ENCODE measurements at regions not wholly inside any gene's neighbourhood (a gene's known extent, or its start where the extent isn't known, plus 50 kb on each side); places are given as distances from the start of the nearest gene placed in this dataset.

DNA sequence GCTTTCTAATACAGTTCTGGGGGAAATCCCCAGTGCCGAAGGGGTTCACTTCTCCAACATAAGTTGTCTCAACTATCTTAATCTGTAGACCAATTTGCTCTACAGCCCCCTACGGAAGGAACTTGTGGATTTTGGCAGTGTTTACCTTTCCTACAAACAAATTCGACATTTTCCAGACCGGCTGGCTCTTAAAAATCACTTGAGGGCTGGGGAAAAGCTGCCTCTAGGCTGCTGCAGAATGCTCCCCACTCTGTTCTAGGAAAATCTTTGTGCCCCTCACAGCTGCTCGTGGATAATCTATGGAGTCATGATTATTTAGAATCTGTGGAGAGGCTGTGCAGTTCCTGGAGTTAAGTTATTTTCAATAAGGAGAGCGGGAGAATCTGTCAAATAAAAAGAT lies 474.6 kb upstream of the FZD8 start:
- no peak for DNase-seq (ENCODE audit: low read depth in 3 of 3)

DNA sequence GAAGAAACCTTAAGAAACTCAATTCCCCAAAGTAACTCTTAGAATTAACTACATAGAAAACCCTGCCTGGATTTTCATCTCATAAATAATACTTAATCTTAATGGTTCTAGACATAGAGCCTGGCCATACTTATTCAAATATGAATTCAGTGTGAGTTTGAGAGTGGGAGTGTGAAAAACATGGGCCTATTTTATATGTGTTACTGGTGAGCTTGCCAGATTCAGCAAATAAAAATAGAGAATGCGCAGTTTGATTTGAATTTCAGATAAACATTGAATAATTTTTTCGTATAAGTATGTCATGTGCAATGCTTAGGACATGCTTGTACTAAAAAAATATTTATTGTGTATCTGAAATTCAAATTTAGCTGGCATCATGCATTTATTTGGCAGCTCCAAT lies 473.9 kb upstream of the FZD8 start:
- DNase-seq (ENCODE audit: low read depth in 3 of 3) = no peak

DNA sequence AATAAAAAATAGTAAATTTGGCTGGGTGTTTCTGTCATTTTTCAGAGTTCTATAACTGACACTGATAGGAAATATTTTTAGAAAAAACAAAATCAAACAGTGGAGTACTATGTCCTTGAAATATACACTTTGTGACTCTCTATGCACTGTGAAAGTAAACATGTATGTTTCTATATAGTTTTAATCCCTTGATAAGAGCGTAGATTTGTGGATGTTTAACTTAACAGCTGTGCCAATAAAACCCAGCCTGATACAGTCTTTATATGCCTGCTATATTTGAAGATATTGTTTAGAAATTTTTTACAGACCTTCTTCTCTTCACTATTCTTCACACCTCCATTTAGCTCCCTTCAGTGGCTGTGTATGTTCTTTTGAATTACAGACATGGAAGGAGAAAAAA lies 473.3 kb upstream of the FZD8 start:
- DNase-seq (ENCODE audit: low read depth in 3 of 3) = no peak

DNA sequence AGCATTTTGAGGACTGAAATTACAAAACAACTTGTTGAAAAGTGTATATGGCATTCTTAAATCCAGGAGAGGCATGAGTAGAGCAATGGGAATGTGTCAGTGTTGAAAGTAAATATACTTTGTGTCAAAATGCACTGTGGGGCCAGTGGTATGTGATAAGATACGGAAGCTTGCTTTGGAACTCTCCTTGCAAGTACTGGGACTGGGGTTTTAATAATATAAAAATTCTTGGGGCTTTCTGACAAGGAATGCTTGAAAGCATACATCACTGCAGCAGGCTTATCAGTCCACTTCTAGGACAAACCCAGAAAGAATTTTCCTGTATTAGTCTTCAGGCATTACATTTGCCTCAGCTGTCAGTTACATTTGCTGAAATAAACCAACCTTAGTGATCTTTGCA lies 472.8 kb upstream of the FZD8 start:
- no peak for DNase-seq (ENCODE audit: low read depth in 3 of 3)

DNA sequence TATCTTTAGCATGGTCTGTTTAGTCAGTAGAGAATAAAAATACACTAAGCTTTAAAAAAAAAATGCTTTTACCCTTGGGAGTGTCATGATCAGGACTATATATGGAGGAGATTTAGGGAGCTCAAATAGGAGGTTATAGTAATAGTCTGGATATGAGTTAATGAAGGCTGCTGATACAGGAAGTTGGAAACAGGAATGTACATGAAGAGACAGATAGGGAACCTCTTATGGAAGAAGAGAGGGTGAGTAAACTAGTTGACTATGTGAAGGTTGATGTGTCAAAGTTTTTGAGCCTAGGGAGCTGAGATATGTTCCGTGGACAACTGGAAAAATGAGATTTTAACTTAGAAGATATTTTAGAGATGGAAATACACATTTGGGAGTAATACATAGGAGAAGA lies 472.0 kb upstream of the FZD8 start:
- no peak for DNase-seq (ENCODE audit: low read depth in 3 of 3)

DNA sequence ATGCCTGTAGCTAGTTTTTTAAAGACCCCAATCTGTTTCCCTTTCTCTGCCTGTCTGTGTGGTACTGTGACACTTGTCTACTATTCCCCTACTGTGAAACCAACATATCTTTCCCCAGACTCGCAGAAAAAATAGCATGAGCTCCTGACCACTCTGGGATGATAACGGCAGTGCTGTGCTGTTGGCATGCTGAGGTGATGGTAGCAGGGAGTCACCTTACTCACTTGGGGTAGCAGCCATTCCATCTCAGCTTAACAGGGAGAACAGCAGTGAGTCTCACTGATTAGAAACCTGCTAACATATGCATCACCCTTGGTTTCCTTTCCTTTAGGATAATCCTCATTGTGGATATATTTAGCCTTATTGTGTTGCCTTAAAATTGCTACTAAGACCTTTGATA lies 469.6 kb upstream of the FZD8 start:
- DNase-seq (ENCODE audit: low read depth in 3 of 3) = no peak

DNA sequence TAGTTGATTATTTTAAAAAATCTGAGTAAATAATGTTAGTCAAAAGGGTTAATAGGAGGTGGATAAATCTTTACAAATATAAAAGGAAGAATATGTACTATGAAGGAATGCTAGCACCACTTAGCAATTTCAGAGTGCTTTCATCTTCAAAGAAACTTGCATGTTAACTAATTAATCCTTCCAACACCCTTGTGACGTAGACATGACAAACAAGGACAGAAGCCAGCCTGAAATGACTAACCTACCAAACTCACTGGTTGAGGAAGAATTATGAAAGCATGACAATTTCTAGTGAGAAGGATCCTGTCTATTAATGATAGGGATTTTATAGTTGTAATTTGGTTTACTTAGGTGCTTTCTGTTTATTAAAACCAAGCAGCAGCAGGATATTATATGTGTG lies 468.0 kb upstream of the FZD8 start:
- DNase-seq (ENCODE audit: low read depth in 3 of 3) = no peak

DNA sequence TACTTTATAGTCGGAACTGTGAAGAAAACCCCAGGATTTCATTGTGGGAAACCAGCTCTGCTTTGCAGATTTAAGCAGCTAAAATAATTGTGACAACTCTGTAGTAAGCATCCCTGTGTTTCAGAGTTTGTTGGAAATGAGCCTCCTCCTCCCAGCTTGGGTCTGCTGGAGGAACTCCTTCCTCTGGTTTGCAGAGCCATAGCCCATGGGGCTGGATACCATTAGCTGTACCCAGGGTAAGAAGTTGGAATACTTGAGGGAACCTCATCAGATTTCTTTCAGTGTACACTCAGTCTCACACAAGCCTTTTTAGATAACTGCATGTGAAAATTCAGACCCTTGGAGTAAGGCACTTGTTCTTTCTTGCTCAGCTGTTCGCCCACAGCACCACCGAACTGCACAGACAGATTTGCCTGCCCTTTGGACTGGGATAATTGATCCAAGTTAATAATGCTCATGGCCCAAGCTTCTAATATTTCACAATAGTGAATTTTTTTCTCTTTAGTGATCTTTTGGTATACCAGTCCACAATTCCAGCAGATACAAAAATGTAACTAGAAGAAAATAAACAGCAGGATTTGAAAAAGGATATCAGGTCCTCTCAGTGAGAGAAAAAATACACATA lies 467.4 kb upstream of the FZD8 start:
- DNase-seq (ENCODE audit: low read depth in 3 of 3) = no peak

DNA sequence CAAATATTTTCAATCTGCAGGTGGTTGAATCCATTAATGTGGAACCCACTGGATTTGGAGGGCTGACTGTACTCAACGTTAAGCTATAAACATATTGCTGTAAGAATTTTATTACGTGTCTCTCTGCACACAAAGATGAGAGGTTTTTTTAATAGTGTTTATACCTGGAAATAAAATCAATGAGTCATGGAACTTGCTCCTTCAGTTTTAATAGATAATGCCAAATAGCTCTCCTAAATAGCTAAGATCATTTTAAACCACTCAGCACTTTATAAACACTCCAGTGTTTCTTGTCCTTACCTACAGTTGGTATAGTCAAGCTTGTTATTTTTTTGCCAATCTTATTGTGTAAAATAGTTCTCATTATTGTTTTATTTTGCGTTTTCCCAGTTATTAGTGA lies 455.6 kb upstream of the FZD8 start:
- DNase-seq (ENCODE audit: low read depth in 3 of 3) = no peak

DNA sequence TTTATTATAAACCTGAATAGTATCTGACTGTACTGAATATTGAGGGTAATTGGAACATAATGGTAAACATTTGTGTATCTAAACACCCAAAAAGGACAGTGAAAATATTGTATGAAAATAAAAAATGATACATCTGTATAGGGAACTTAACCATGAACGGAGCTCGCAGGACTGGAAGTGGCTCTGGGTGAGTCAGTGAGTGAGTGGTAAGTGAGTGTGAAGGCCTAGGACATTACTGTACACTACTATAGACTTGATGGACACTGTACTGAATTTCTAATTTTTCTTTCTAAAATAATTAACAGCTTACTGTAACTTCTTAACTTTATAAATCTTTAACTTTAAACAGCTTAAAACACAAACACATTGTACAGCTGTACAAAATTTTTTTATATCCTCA lies 454.5 kb upstream of the FZD8 start:
- DNase-seq (ENCODE audit: low read depth in 3 of 3) = no peak

DNA sequence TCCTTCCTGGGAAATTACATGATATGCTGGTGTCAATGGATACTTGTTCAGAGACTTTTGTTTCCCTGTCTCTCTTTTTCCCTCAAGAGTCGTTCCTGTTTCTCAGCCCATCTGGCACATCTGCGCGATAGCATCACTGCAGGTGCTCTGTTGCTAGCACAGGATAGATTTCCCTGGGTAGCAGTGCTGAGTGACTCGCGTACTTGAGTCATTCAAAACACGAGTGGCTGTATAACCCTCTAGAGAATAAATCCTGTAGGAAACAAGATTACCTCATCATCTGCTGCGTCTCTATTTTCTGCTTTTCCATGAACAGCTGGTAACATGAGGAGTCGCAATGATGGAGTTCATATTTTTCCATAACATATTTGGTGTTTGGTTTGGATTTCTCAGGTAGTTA lies 452.0 kb upstream of the FZD8 start:
- DNase-seq (ENCODE audit: low read depth in 3 of 3) = no peak

DNA sequence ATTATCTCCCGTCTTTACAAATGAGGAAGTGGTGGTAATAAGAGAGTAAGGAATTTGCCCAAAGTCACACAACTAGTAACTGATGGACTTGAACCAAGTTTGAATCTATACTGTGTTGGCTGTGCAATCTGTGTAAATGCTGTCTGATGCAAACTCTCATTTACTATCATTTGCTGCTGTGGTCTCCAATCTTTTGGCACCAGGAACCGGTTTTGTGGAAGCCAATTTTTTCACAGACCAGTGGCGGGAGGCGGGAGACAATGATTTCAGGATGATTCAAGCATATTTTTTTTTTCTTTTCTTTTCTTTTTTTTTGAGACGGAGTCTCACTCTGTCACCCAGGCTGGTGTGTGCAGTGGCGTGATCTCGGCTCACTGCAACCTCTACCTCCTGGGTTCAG lies 450.0 kb upstream of the FZD8 start:
- DNase-seq (ENCODE audit: low read depth in 3 of 3) = no peak

DNA sequence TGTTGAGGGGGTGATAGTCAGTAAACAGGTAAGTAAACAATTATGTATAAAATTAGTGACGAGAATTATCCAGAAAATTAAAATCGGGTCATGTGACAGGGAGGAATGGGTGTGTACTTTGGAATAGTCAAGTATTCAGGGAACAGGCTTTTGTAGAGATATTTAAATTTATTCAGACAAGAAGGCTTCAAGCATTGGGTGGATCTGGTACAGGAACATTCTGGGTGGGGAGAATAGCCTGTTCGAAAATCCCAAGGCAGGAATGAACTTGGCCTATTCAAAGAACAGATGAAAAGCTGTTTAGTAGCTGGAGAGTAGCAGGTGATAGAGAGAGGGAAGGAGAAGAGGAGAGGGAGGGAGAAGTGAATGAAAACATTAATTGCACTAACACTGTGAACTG lies 448.9 kb upstream of the FZD8 start:
- no peak for DNase-seq (ENCODE audit: low read depth in 3 of 3)

DNA sequence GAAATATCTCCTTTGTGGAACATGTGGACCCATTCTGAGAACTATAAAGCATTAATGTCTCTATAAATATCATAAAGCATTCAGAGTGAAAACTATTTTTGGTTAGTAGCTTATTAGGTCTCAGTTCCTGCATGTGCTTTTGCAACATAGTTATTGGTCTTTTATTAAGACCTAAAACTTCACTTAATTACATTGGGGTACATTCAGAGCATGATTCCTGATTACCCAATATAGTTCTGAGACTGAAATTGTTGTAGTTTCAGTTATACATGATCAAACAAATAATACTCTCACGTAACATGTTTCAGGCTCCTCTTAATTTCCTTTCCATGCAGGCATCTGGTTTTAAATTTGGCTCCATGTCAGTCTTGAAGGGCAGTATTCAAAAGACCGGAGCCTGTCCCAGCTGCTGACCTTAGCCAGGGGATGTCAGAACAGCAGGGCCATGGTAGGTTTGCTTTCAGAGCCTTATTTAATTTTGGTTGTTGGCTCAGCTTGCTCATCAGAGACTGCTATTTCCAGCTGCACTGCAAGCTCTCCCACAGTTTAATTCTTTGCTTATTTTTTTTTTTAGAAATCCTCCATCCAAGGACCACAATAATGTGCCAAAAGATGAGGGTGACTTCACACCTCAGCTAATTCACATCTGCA lies 447.8 kb upstream of the FZD8 start:
- no peak for DNase-seq (ENCODE audit: low read depth in 3 of 3)

DNA sequence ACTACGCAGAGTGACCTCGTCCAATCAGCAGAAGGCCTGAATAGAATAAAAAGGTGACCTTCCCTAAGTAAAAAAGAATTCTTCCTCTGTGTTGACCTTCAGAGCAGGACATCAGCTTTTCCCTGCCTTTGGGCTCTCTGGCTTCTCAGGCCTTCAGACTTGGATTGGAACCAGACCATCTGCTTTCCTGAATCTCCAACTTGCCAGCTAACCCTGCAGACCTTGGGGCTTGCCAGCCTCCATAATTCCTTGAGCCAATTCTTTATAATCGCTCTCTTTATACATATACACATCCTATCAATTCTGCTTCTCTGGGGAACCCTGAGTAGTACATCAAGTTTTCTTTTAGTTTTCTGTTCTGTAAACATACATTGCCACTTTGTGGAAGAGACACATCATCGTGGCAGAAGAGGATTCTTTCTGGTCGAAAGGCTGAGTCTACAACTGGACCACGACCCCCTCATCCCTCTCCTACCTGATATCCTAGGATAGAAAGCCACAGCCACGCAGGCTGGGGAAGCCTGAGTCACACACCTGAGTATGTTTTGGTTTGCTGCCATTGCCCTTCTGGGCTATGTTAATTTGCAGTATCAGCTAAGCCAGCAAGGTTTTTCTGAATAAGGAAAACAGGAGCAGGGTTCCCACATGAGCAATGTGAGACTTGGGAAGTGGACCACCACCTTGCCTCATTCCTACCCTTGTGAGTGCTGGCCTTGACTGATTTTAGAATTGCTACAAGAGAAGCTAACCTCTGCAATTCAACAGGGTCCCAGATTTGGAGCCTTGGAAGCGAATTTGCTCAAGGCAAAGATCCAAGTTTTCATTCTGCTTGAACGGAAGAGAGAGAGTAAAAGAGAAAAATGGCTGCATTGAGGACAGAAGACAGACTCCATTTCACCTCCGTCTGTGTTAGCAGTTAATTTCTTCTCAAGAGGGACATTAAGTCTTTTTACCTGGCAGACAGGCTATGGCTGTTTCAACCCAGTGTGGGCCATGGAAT lies 445.2 kb upstream of the FZD8 start:
- no peak for DNase-seq (ENCODE audit: low read depth in 3 of 3)

DNA sequence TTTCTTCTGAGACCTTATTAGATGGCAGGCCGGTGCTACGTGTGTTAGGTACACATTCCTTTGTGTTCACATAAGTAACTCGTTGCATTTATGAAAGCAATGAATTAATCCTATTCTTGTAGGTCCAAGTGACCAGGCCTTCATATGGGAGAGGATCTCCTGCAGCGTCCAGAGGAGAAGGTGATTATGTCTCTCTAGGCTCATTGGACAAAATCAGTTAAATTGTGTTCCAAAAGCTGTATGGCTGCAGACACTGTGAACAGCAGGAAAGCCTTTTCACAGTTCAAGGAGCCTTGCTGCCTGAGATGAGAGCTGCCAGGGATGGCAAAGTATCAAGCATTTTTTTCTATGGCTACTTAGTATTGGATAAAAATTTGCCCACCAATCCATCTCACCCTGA lies 433.1 kb upstream of the FZD8 start:
- DNase-seq (ENCODE audit: low read depth in 3 of 3) = no peak

DNA sequence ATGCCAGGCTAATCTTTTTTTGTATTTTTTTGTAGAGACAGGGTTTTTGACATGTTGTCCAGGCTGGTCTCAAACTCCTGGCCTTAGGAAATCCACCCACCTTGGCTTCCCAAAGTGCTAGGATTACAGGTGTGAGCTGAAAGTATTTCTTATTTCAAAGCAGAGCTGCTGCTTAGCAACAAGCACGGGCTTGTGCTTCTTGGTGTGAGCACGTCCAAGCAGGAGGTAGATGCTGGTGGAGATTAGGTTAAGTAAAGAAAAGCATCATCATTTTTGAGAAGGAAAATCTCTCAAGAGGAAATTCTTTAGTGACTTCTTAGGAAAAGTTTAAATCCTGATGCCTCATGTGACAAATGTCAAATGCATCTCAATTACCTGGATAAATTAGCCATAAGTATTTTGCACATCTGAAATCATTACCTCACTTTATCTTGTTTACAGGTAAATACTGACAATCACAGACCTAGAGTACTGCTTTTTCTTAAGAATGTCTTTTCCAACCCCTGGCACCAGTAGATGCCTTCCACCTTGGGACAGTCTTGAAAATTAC lies 431.8 kb upstream of the FZD8 start:
- no peak for DNase-seq (ENCODE audit: low read depth in 3 of 3)

DNA sequence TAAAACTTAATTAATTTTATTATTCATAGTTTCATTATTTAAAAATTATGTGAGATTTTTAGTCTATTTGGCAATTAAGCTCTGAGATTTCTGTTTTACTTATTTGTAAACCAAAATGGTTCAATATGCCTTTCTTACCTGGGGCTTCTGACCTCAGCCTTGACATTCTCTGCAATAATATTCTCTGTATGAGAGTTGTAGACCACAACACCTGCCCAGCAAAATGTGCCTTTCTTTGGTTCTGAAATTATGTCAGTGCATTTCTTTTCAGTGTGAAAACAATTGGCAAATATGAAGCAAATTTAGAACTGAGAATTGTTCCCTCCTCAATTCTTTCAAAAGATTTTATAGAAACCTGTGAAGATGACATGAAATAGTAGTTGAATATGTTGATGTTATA lies 426.4 kb upstream of the FZD8 start:
- DNase-seq (ENCODE audit: low read depth in 3 of 3) = no peak

DNA sequence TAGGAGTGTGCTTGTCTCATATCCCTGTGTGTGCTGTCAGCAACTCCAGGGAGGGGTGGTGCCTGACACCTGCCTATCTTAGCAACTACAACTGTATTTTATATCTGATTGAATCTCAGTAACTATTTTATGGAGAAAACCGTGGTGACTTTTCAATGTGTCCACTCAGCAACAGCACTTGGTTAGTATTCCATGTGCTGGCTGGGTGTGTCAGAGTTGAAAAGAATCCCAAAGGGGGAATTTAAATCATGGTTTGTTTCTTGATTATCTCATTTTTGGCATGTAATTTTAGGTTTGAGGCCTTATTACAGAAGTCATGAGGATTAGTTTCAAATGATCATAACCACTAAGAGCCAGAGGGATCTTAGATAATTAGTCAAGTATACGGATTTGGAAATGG lies 425.7 kb upstream of the FZD8 start:
- DNase-seq (ENCODE audit: low read depth in 3 of 3) = no peak

DNA sequence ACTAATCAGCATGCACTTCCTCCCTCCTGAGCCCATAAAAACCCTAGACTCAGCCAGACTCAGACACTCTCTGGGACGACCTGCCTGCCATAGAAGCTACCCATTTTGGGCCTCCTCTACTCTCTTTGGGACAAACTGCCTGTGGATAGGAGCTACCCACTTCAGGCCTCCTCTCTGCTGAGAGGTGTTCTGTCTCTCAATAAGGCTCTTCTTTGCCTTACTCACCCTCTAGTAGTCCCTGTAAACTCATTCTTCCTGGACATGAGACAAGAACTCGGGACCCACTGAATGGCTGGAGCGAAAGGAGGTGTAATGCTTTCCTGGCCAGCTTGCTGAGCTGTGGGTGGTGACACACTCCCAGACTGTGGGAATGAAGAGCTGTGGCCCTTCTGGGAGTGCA lies 424.8 kb upstream of the FZD8 start:
- no peak for DNase-seq (ENCODE audit: low read depth in 3 of 3)

DNA sequence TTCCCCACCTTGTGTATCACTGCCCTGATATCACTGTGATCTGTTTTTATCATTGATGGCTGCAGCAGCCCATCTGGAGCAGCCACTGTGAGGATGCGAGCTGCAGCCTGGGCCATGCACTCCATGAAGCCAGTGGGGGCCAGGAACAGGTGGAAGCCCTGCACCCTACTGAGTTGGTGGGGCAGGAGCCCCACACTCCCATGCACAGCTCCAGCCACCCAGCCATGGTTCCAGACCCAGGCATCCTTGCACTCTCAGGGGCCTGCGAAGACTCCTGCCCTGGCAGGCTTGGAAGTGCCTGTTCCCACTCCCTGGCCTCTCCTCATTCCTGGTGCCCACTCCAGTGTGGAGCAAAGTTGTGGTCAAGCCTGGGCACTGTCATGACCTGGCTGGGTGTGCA lies 424.0 kb upstream of the FZD8 start:
- DNase-seq (ENCODE audit: low read depth in 3 of 3) = no peak

DNA sequence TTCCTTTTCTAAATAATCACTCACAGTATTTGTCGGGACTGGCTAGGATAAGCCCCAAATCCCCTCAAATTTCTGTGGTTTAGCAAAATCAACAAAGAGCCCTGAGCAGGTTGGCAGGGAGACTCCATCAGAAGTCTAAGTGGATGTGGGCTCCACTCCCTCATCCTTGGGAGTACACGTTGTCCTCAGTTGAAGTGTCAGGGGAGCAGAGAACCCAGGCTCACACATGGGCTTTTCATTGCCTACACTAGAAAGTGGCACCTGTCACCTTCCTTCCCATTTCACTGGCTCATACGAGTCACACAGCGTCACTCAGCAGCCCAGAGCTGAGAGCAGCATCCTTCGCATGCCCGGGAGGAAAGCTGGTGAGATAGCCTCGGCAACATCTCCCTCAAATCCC lies 421.3 kb upstream of the FZD8 start:
- DNase-seq (ENCODE audit: low read depth in 3 of 3) = no peak

DNA sequence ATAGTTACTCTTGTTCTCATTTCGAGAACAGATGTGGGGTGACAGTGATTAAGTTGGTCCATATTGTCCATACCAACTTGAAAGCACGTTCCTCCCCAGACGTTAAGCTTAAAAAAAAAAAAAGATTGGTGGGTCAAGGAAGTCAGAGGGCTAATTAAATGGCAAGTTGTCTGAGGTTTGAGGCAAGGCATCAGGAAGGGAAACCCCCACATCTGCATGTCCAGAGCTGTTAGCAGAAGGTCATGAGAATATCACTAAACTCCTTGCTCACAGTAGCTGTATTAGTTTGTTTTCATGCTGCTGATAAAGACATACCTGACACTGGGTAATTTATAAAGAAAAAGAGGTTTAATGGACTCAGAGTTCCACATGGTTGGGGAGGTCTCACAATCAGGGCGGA lies 415.6 kb upstream of the FZD8 start:
- no peak for DNase-seq (ENCODE audit: low read depth in 3 of 3)

Measured in stimulated activated CD4-positive, alpha-beta T cell treated with anti-CD3 and anti-CD28 coated beads, TNF-alpha, amount 100 ng/mL, for 4 hours (primary cell).